GM12891 (cell line): ENCODE measurements at regions not wholly inside any gene's neighbourhood (a gene's known extent, or its start where the extent isn't known, plus 50 kb on each side); places are given as distances from the start of the nearest gene placed in this dataset.

Experiments
- PAX5 ChIP-seq: IDR thresholded peaks from 2 replicates; pipeline ENCODE4 v1.6.1; 2011; ENCODE audit warnings: low read length, moderate library complexity, mild to moderate bottlenecking; ENCODE audit not compliant: insufficient read depth, severe bottlenecking
- POLR2A ChIP-seq: IDR thresholded peaks from 2 replicates; pipeline ENCODE4 v1.6.1; 2011; ENCODE audit warnings: low read depth, low read length, control low read depth
- POLR2AphosphoS5 ChIP-seq: IDR thresholded peaks from 2 replicates; pipeline ENCODE4 v1.6.1; 2011; ENCODE audit warnings: low read depth, low read length, control low read depth
- SPI1 ChIP-seq: IDR thresholded peaks from 2 replicates; pipeline ENCODE4 v1.6.1; 2011; ENCODE audit warnings: low read depth, low read length, control low read depth
- TAF1 ChIP-seq: IDR thresholded peaks from 2 replicates; pipeline ENCODE4 v1.6.1; 2011; ENCODE audit warnings: low read depth, low read length, control low read depth

- no peak for TF ChIP-seq SPI1
- TF ChIP-seq POLR2A, result no peak
- no peak for TF ChIP-seq TAF1
- TF ChIP-seq POLR2AphosphoS5, result no peak
- no peak for TF ChIP-seq PAX5
These were observed 188.1 kb upstream of the XYLT1 start for GRCh38 chr16:17658881-17659280.
